ENCODE measurements at regions not wholly inside any gene's neighbourhood (a gene's known extent, or its start where the extent isn't known, plus 50 kb on each side); places are given as distances from the start of the nearest gene placed in this dataset.
A peak's percentile ranks its signal among the peaks of the same experiment; 100 is the strongest.

- Histone ChIP-seq H3K4me3 (no peak overlapping the region), H3K4me1 (no peaks in the 10 kb centered on the region; the same call in 1 of the 2 replicates), H3K36me3 (replicated peaks) (no peaks in the 10 kb centered on the region), H3K9me3 (no peaks in the 10 kb centered on the region), H3K27me3 (ENCODE audit: low read depth) (no peaks in the 10 kb centered on the region)
- DNase-seq (ENCODE audit: low spot score in 2 of 2), result no peak
- in situ Hi-C loops (cut with MboI; ENCODE audit: low sequenced_read_pairs), result no loop called here
These were observed 963.0 kb upstream of the RAG2 start for GRCh38 chr11:37560991-37561390.

GRCh38 chr11:37560346-37560745, 962.3 kb upstream of the RAG2 start:
- Histone ChIP-seq H3K4me3 (no peak overlapping the region), H3K9me3 (no peaks in the 10 kb centered on the region)
- in situ Hi-C loops (cut with MboI; ENCODE audit: low sequenced_read_pairs), result no loop called here

DNA sequence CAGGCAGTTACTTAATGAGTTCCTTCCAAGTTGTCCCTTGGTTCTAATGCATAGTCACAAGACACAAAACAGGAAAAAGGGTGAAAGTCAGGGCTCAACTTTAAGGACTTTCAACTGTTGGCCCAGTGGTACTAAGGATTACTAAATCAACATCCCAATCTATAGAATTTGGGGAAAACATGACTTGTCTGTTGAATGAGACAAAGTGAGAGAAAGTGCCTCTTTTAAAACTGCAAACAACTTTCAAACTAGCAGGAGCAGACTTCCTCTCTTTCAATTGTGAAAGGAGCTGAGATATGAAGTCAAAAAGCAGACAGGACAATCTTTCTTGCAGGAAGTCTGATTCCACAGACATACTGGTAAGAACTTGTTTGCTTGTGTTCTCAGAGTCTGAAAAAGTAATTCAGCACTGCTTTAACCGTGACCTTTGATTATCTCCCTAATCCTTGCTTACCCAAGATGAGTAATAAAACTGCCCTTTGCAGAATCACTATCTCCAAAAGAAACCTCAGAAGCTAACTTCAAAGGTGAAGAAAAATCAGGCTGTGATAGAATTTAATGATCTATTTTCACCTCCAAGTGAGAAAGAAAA, 960.7 kb upstream of the RAG2 start:
- in situ Hi-C loops (cut with MboI; ENCODE audit: low sequenced_read_pairs), result no loop called here

More at GRCh38 chr11:37560346-37560745, 962.3 kb upstream of the RAG2 start:
- Histone ChIP-seq H3K4me1 (no peaks in the 10 kb centered on the region; the same call in 1 of the 2 replicates), H3K27me3 (ENCODE audit: low read depth) (no peaks in the 10 kb centered on the region), H3K36me3 (replicated peaks) (no peaks in the 10 kb centered on the region)
- DNase-seq (ENCODE audit: low spot score in 2 of 2), result no peak

GRCh38 chr11:37557990-37558389, 960.0 kb upstream of the RAG2 start:
- H3K9me3 ChIP-seq, result no peaks in the 10 kb centered on the region
- in situ Hi-C loops (cut with MboI; ENCODE audit: low sequenced_read_pairs), result no loop called here
- no peaks in the 10 kb centered on the region for H3K27me3 ChIP-seq (ENCODE audit: low read depth)
- no peak overlapping the region for H3K4me3 ChIP-seq
- DNase-seq (ENCODE audit: low spot score in 2 of 2), result no peak
- H3K36me3 ChIP-seq (replicated peaks), result no peaks in the 10 kb centered on the region
- no peaks in the 10 kb centered on the region; the same call in 1 of the 2 replicates for H3K4me1 ChIP-seq

More for the DNA sequence above, 960.7 kb upstream of the RAG2 start:
- H3K27me3 ChIP-seq (ENCODE audit: low read depth), result no peaks in the 10 kb centered on the region
- no peak overlapping the region for H3K4me3 ChIP-seq
- no peaks in the 10 kb centered on the region for H3K9me3 ChIP-seq
- H3K4me1 ChIP-seq, result no peaks in the 10 kb centered on the region; the same call in 1 of the 2 replicates
- no peak for DNase-seq (ENCODE audit: low spot score in 2 of 2)
- no peaks in the 10 kb centered on the region for H3K36me3 ChIP-seq (replicated peaks)

DNA sequence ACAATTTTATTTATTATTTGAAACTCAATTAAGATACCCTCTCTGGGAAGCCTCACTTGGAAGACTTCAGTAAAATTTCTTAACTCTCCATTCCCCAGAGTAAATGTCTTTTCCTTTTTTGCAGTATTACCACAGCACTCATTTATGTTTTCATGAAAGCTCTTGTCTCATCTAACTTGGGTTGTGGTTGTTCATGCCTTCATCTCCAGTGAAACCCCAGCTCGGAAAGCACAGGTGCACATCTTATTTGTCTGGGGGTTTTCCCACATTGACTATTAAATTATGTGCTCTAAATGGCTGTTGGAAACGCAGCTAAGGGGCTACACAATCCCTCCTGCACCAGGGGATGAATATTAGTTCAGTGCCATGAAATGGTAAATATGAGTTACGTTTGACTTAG, 954.2 kb upstream of the RAG2 start:
- in situ Hi-C loops (cut with MboI; ENCODE audit: low sequenced_read_pairs), result no loop called here
- Histone ChIP-seq H3K9me3 (no peaks in the 10 kb centered on the region), H3K36me3 (replicated peaks) (no peaks in the 10 kb centered on the region), H3K27me3 (ENCODE audit: low read depth) (no peaks in the 10 kb centered on the region), H3K4me3 (no peak overlapping the region), H3K4me1 (peaks cover 7% of the 10 kb centered on the region; the same call in 1 of the 2 replicates)
- DNase-seq (ENCODE audit: low spot score in 2 of 2), result peak in 1 of 2 experiments; percentile 9

DNA sequence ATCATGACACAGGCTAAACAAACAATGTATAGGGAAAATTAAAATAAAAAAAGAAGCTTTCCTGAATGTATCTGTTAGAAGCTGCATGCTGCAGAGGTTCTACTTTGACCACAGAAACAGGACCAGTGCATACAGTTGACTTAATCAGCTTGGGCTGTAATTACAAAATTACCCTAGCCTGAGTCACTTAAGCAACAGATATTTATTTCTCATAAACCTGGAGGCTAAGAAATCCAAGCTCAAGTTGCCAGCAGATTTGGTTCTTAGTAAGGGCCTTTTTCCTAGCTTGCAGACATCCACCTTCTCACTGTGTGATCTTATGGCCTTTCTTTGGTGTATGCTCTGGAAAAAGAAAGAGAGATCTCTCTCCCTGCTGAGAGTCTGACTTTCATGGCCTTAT, 946.5 kb upstream of the RAG2 start:
- Histone ChIP-seq H3K9me3 (peaks cover 5% of the 10 kb centered on the region; the same call in 1 of the 2 replicates), H3K4me1 (no peaks in the 10 kb centered on the region), H3K27me3 (ENCODE audit: low read depth) (no peaks in the 10 kb centered on the region), H3K36me3 (replicated peaks) (no peaks in the 10 kb centered on the region), H3K4me3 (no peak overlapping the region)
- in situ Hi-C loops (cut with MboI; ENCODE audit: low sequenced_read_pairs), result no loop called here
- DNase-seq (ENCODE audit: low spot score in 2 of 2), result no peak

DNA sequence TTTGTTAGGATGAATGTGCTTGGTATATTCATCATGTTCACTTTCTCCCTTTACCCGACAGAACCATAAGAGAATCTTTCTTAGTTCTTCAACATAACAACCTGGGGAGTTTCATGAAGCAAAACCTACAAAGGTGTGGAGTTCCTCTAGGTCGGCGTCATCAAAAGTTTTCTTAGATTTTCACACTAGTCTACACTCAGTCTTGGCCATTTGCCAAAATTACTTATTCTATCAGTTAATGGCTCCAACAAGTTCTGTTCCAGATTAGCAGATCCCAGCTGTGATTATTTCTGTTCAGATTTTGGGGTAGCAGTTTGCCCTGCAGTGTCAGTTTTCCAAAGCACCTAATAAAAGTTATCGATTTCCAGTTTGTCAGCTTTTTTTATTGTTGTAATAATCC, 935.8 kb upstream of the RAG2 start:
- in situ Hi-C loops (cut with MboI; ENCODE audit: low sequenced_read_pairs), result no loop called here
- Histone ChIP-seq H3K4me3 (no peak overlapping the region), H3K4me1 (peaks cover 22% of the 10 kb centered on the region), H3K27me3 (ENCODE audit: low read depth) (no peaks in the 10 kb centered on the region), H3K36me3 (replicated peaks) (no peaks in the 10 kb centered on the region; the same call in 1 of the 2 replicates), H3K9me3 (peaks cover 10% of the 10 kb centered on the region)
- DNase-seq (ENCODE audit: low spot score in 2 of 2), result no peak

DNA sequence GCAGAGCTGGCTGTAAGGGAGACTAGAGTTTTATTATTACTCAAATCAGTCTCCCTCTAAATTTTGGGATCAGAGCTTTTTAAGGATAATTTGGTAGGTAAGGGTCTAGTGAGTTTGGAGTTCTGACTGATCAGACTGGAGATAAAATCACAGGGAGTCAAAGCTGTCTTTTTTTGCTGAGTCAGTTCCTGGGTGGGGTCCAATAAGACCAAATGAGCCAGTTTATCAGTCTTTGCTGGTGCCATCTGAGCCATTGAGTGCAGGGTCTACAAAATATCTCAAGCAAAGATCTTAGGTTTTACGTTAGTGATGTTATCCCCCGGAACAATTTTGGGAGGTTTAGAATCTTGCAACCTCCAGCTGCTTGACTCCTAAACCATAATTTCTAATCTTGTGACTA, 935.1 kb upstream of the RAG2 start:
- H3K27me3 ChIP-seq (ENCODE audit: low read depth), result no peaks in the 10 kb centered on the region
- no peak overlapping the region for H3K4me3 ChIP-seq
- H3K4me1 ChIP-seq, result peaks cover 22% of the 10 kb centered on the region
- H3K9me3 ChIP-seq, result peaks cover 10% of the 10 kb centered on the region
- peak in 1 of 2 experiments; percentile 42 for DNase-seq (ENCODE audit: low spot score in 2 of 2)
- in situ Hi-C loops (cut with MboI; ENCODE audit: low sequenced_read_pairs), result no loop called here
- no peaks in the 10 kb centered on the region; the same call in 1 of the 2 replicates for H3K36me3 ChIP-seq (replicated peaks)

- H3K27me3 ChIP-seq (ENCODE audit: low read depth), result no peaks in the 10 kb centered on the region
- DNase-seq (ENCODE audit: low spot score in 2 of 2), result peak in 1 of 2 experiments; percentile 89
- no peak overlapping the region for H3K4me3 ChIP-seq
- no peaks in the 10 kb centered on the region; the same call in 1 of the 2 replicates for H3K36me3 ChIP-seq (replicated peaks)
- in situ Hi-C loops (cut with MboI; ENCODE audit: low sequenced_read_pairs), result no loop called here
- H3K9me3 ChIP-seq, result peaks cover 10% of the 10 kb centered on the region
- peaks cover 22% of the 10 kb centered on the region for H3K4me1 ChIP-seq
These were observed 934.2 kb upstream of the RAG2 start for GRCh38 chr11:37532271-37532670.

- H3K9me3 ChIP-seq, result peaks cover 10% of the 10 kb centered on the region
- peaks cover 7% of the 10 kb centered on the region for H3K4me1 ChIP-seq
- DNase-seq (ENCODE audit: low spot score in 2 of 2), result no peak
- H3K27me3 ChIP-seq (ENCODE audit: low read depth), result no peaks in the 10 kb centered on the region
- in situ Hi-C loops (cut with MboI; ENCODE audit: low sequenced_read_pairs), result no loop called here
- no peak overlapping the region for H3K4me3 ChIP-seq
- H3K36me3 ChIP-seq (replicated peaks), result no peaks in the 10 kb centered on the region; the same call in 1 of the 2 replicates
These were observed 929.5 kb upstream of the RAG2 start for GRCh38 chr11:37527545-37527944.

GRCh38 chr11:37525336-37525735, 927.3 kb upstream of the RAG2 start:
- DNase-seq (ENCODE audit: low spot score in 2 of 2), result no peak
- H3K9me3 ChIP-seq, result peaks cover 9% of the 10 kb centered on the region
- no peaks in the 10 kb centered on the region for H3K27me3 ChIP-seq (ENCODE audit: low read depth)
- in situ Hi-C loops (cut with MboI; ENCODE audit: low sequenced_read_pairs), result no loop called here
- H3K4me1 ChIP-seq, result no peaks in the 10 kb centered on the region
- H3K36me3 ChIP-seq (replicated peaks), result no peaks in the 10 kb centered on the region
- no peak overlapping the region for H3K4me3 ChIP-seq

DNA sequence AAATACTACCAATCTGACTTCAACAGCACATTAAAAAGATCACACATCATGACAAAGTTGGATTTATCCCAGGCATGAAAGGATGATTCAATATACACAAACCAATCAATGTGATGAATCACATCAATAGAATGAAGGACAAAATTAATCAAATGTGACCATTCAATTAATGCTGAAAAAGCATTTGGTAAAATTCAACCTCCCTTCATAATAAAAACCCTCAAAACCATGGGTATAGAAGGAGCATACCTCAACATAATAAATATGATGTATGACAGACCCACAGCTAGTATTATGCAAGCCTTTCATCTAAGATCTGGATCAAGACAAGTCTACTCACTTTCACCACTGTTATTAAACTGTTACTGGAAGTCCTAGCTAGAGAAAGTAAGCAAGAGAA, 921.7 kb upstream of the RAG2 start:
- Histone ChIP-seq H3K9me3 (0 out of 2 replicates have a peak, but pooled peaks cover 2% of the 10 kb centered on the region), H3K27me3 (ENCODE audit: low read depth) (no peaks in the 10 kb centered on the region), H3K4me1 (no peaks in the 10 kb centered on the region), H3K36me3 (replicated peaks) (no peaks in the 10 kb centered on the region), H3K4me3 (no peak overlapping the region)
- no peak for DNase-seq (ENCODE audit: low spot score in 2 of 2)
- in situ Hi-C loops (cut with MboI; ENCODE audit: low sequenced_read_pairs), result no loop called here

DNA sequence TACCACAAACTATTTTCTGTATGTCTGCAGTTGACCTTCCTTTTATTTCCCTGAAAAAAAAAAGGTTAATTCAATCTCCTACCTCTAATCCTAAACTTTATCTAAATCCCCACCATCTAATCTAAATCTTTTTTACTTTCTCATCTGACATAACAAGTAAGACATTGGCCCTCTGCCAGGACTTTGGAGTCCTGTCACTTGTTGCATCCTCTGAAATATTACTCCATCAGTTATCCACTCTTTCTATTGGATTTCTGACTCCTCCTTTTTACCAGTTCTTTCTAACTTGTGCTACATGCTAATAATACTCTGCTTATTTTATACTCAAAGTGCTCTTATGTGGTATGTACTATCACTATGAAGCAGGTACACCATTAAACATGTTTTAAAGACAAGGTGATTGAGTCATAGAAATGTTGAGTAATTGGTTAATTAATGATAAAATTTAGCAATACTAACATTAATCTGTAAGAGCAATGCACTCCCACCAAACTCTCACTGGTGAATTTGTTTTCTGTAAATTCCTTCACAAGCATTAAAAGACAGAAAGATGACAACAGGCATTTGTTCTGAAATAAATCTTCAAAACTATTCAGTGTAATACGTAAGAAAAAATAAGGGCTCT, 914.2 kb upstream of the RAG2 start:
- H3K9me3 ChIP-seq, result no peaks in the 10 kb centered on the region
- peaks cover 5% of the 10 kb centered on the region; the same call in 1 of the 2 replicates for H3K4me1 ChIP-seq
- H3K4me3 ChIP-seq, result no peak overlapping the region
- no peak for DNase-seq (ENCODE audit: low spot score in 2 of 2)
- no peaks in the 10 kb centered on the region for H3K27me3 ChIP-seq (ENCODE audit: low read depth)
- in situ Hi-C loops (cut with MboI; ENCODE audit: low sequenced_read_pairs), result no loop called here
- H3K36me3 ChIP-seq (replicated peaks), result no peaks in the 10 kb centered on the region

DNA sequence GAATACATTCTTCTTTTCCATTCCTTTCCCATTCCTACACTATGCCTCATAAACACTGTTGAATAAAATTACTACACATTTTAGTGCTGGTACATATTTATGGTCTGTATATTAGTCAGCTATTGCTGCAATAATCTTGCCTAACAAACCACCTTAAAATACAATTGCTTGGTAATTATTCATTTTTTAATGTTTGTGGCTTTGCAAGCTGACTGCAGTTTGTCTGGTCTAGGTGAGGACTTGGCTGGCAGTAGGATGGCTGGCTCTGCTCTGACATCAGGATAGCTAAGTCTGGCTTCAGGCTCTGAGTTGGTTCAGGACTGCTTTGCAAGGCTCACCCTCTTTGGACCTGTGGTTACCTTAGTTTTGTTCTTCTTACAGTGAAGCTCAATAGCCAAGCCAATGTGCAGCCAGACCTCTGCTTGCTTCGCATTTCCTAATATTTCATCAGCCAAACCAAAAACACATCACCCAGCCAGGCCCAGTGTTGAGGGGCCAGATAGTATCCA, 913.4 kb upstream of the RAG2 start:
- no peak for DNase-seq (ENCODE audit: low spot score in 2 of 2)
- Histone ChIP-seq H3K4me1 (peaks cover 5% of the 10 kb centered on the region; the same call in 1 of the 2 replicates), H3K36me3 (replicated peaks) (no peaks in the 10 kb centered on the region), H3K9me3 (no peaks in the 10 kb centered on the region), H3K4me3 (no peak overlapping the region), H3K27me3 (ENCODE audit: low read depth) (no peaks in the 10 kb centered on the region)
- in situ Hi-C loops (cut with MboI; ENCODE audit: low sequenced_read_pairs), result no loop called here

All from HAP-1 (cell line).